HG02938 (cell line): ENCODE measurements at regions not wholly inside any gene's neighbourhood (a gene's known extent, or its start where the extent isn't known, plus 50 kb on each side); places are given as distances from the start of the nearest gene placed in this dataset.

Experiments
- ATAC-seq: cut with Tn5 transposase; IDR thresholded peaks from one replicate; pipeline ENCODE4 v1.9.1; 2021; ENCODE audit warnings: mild to moderate bottlenecking, moderate library complexity; ENCODE audit not compliant: unreplicated experiment

- no peak for ATAC-seq
These were observed 84.0 kb downstream of the ELAPOR2 start for GRCh38 chr7:86975449-86975848.

- ATAC-seq, result no peak
These were observed 87.4 kb downstream of the ELAPOR2 start for GRCh38 chr7:86972072-86972471.

- ATAC-seq, result no peak
These were observed 88.5 kb downstream of the ELAPOR2 start for GRCh38 chr7:86970986-86971385.

GRCh38 chr7:86970547-86970946 lies 88.9 kb downstream of the ELAPOR2 start:
- no peak for ATAC-seq

- ATAC-seq, result no peak
These were observed 89.6 kb downstream of the ELAPOR2 start for GRCh38 chr7:86969865-86970264.

GRCh38 chr7:86968618-86969017 lies 90.8 kb downstream of the ELAPOR2 start:
- no peak for ATAC-seq

- ATAC-seq, result no peak
These were observed 92.5 kb downstream of the ELAPOR2 start for GRCh38 chr7:86966916-86967315.

GRCh38 chr7:86965727-86966120 lies 93.7 kb downstream of the ELAPOR2 start:
- ATAC-seq, result no peak

GRCh38 chr7:86964973-86965726 lies 94.3 kb downstream of the ELAPOR2 start:
- ATAC-seq, result no peak

- peak; percentile 85 for ATAC-seq
These were observed 95.7 kb downstream of the ELAPOR2 start for GRCh38 chr7:86963599-86964230.

- ATAC-seq, result no peak
These were observed 96.8 kb downstream of the ELAPOR2 start for GRCh38 chr7:86962623-86963022.

GRCh38 chr7:86961686-86962085 lies 97.8 kb downstream of the ELAPOR2 start:
- no peak for ATAC-seq

GRCh38 chr7:86958380-86958779 lies 101.1 kb downstream of the ELAPOR2 start:
- no peak for ATAC-seq

GRCh38 chr7:86956567-86956966 lies 102.9 kb downstream of the ELAPOR2 start:
- ATAC-seq, result no peak

GRCh38 chr7:86955895-86956503 lies 103.5 kb downstream of the ELAPOR2 start:
- no peak for ATAC-seq

GRCh38 chr7:86954971-86955370 lies 104.5 kb downstream of the ELAPOR2 start:
- ATAC-seq, result no peak

GRCh38 chr7:86953653-86954336 lies 105.7 kb downstream of the ELAPOR2 start:
- no peak for ATAC-seq

GRCh38 chr7:86953219-86953618 lies 106.2 kb downstream of the ELAPOR2 start:
- no peak for ATAC-seq

- ATAC-seq, result no peak
These were observed 107.6 kb downstream of the ELAPOR2 start for GRCh38 chr7:86951895-86952294.

- ATAC-seq, result no peak
These were observed 108.5 kb downstream of the ELAPOR2 start for GRCh38 chr7:86950944-86951343.

- ATAC-seq, result no peak
These were observed 109.1 kb downstream of the ELAPOR2 start for GRCh38 chr7:86950360-86950759.
